H1 (cell line): ENCODE measurements at regions not wholly inside any gene's neighbourhood (a gene's known extent, or its start where the extent isn't known, plus 50 kb on each side); places are given as distances from the start of the nearest gene placed in this dataset.

Experiments
- CHD7 ChIP-seq: fragments of 300-600 bp; sonication (generic); IDR thresholded peaks from 2 replicates; pipeline ENCODE4 v1.7.1; 2012; ENCODE audit warnings: low read length, moderate library complexity, mild to moderate bottlenecking, inconsistent platforms; ENCODE audit not compliant: insufficient replicate concordance
- NANOG ChIP-seq: IDR thresholded peaks from 2 replicates; pipeline ENCODE4 v1.6.1; 2011; ENCODE audit warnings: low read length, low read depth, mild to moderate bottlenecking, inconsistent platforms; ENCODE audit not compliant: insufficient read depth, poor library complexity, severe bottlenecking
- PHF8 ChIP-seq: fragments of 200-600 bp; sonication (generic); conservative IDR thresholded peaks from 2 replicates; pipeline ENCODE4 v1.7.1; 2012; ENCODE audit warnings: low read depth, mild to moderate bottlenecking, inconsistent platforms, low read length, moderate library complexity

- TF ChIP-seq CHD7 (no peak), PHF8 (no peak), NANOG (peak; percentile 29)
- TF ChIP-seq, all 59 proteins: peak for 2
Measured at GRCh38 chr13:58051807-58052375, 420.3 kb downstream of the PCDH17 start (continued).
